GM10248 (cell line): ENCODE measurements at regions not wholly inside any gene's neighbourhood (a gene's known extent, or its start where the extent isn't known, plus 50 kb on each side); places are given as distances from the start of the nearest gene placed in this dataset.

Experiments
- CTCF ChIA-PET: fragments of 300-600 bp; sonication (Branson Sonifier 250); formaldehyde crosslinking; extraction: SDS; loops from one replicate; lab custom pipeline; 2021; ENCODE audit warnings: antibody characterized with exemption; lab: Yijun Ruan, JAX
- POLR2A ChIA-PET: fragments of 350-650 bp; sonication (Branson Sonifier 250); formaldehyde crosslinking; extraction: SDS; loops from one replicate; lab custom pipeline; 2020; ENCODE audit warnings: antibody characterized with exemption; lab: Yijun Ruan, JAX
- DNase-seq: peaks from one replicate; pipeline ENCODE4 v3.0.0; 2012; ENCODE audit errors: extremely low spot score
- TF ChIP-seq, protein P1 (sequence below): IDR thresholded peaks from 2 replicates; pipeline ENCODE4 v1.5.1; 2012; ENCODE audit warnings: mild to moderate bottlenecking, low read depth; ENCODE audit errors: extremely low read depth, missing control alignments, control extremely low read depth

DNA sequence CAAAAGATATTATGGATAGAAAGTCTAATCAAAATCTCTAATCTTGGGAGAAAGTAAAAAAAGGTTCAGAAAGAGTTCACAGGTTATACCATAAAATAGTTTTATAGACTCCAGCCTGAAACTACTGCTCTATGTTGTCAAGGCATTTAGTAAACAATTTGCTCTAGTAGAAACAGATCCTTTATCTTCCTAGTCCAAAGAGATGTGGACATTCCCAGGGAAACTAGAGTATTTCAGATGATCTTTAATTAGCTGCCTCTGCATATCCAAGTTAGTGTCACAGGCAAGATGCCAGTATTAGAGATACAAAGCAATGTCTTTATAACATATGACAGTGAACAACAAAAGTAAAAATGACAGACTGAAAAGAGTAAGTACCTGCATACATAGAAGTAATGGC, 708.6 kb downstream of the CCDC85A start:
- TF ChIP-seq, protein P1, sequence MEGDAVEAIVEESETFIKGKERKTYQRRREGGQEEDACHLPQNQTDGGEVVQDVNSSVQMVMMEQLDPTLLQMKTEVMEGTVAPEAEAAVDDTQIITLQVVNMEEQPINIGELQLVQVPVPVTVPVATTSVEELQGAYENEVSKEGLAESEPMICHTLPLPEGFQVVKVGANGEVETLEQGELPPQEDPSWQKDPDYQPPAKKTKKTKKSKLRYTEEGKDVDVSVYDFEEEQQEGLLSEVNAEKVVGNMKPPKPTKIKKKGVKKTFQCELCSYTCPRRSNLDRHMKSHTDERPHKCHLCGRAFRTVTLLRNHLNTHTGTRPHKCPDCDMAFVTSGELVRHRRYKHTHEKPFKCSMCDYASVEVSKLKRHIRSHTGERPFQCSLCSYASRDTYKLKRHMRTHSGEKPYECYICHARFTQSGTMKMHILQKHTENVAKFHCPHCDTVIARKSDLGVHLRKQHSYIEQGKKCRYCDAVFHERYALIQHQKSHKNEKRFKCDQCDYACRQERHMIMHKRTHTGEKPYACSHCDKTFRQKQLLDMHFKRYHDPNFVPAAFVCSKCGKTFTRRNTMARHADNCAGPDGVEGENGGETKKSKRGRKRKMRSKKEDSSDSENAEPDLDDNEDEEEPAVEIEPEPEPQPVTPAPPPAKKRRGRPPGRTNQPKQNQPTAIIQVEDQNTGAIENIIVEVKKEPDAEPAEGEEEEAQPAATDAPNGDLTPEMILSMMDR, result no peak
- POLR2A ChIA-PET, result no interaction called here
- CTCF ChIA-PET, result no interaction called here
- no peak for DNase-seq

DNA sequence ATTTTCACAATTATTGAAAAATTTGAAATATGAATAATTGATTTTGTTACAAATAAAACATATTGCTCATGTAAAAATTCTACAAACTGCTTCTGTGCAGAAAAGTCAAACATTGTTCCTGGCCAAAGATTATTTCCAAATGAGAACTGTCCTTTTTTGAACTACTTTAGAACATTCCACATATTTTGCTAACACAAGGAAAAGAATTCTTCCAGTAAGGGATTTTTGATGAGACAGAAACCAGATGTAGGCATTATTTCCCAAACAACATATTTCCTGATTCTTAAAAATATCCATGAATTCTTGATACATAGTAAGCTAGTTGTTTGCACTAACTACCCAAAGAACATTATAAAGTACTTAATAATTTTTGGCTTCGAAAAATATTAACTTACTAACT, 715.2 kb downstream of the CCDC85A start:
- CTCF ChIA-PET, result no interaction called here
- no peak for DNase-seq
- TF ChIP-seq, protein P1, result no peak
- POLR2A ChIA-PET, result no interaction called here

DNA sequence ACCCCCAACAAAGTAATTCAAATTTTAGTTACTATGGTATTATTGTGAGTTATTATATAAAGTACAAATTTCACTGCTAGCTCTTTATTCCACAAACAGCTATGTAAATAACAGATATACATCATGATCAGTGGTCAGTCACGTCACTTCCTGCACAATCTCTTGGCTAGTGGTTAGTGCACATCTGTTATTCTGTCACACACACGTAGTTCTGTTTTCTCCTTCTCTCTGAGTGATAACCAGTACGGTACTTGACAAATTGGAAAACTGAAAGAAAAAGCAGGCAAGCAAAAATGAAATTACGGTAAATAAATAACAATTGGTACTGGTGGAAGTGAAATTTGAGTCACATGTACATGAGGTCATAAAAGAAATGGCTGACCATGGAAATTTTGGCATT, 728.7 kb downstream of the CCDC85A start:
- POLR2A ChIA-PET, result no interaction called here
- CTCF ChIA-PET, result no interaction called here
- TF ChIP-seq, protein P1, result no peak
- no peak for DNase-seq

DNA sequence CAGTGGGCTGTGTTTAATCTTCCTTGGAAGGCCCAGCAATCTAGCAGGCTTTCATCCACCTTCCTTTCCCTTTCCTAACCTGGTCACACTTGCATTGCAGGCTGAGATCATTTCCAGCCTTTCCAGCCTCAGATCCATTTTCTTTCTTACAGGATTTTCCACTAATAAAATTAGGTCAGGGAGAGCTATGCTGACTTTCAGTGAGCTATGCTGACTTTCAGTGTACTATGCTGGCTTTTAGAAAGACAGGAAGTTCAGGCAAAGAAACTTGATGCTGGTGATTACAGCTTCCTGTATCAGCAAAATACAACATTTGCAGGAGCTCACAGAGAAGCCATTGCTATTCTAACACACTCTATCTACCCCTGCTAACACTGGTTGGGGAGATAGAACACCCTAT, 735.0 kb downstream of the CCDC85A start:
- TF ChIP-seq, protein P1, result no peak
- no peak for DNase-seq
- ChIA-PET CTCF (no interaction called here), POLR2A (no interaction called here)

DNA sequence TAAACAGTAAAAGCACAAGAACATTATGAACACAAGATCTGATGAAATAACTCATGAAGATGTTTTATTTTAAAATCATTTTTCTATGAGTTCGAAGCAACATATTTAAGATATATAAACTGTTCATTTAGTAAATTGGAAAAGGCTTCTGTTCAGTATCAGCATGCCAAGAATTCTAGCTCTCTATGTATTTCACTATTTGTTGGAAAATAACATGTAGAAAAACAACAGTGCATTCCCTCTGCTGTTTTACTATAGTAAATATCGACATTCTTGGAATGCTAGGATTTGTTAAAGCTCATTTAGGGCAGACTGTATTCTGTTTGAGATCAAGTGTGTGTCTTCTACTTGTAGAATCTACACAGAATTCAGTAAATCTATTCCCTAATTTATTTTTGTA, 750.2 kb downstream of the CCDC85A start:
- POLR2A ChIA-PET, result no interaction called here
- TF ChIP-seq, protein P1, result no peak
- DNase-seq, result no peak
- CTCF ChIA-PET, result no interaction called here

DNA sequence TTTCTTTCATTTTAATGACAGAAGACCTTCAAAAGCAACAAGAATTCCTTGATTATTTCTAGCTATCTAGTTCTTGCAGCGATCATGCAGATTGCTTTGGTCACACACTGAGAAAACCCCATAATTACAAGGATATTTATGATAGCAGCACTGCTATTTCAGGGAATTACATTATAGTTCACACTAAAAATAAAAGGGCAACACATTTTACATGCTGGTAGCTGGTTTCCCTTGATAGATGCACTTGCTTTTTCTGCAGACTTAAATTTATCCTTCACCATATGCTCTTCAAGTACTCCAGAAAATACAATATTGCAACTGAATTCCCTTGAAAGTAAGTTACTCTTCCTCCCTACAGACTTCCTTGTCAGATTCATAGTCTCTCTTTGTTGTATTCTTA, 751.1 kb downstream of the CCDC85A start:
- no peak for DNase-seq
- TF ChIP-seq, protein P1, result no peak
- ChIA-PET POLR2A (no interaction called here), CTCF (no interaction called here)

DNA sequence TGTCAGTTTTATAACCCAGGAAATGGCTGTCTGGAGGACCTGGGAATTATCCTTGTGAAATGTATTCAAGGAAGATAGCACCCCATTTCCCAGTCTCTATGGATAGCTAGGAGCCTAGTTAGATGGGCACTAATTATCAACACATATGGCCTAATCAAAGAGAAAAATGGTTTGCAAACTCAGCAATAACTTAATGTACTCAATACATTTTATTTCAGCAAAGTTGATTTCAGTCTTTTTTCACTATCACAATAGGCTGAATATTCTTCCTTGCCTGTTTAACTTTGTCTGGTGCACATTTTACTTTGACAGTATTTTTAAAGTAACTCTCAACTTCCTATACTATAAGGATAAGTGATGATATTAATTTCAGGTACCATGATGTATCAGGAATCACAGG, 756.3 kb downstream of the CCDC85A start:
- no peak for DNase-seq
- POLR2A ChIA-PET, result no interaction called here
- TF ChIP-seq, protein P1, result no peak
- CTCF ChIA-PET, result no interaction called here
